CD4-positive, alpha-beta T cell (primary cell): ENCODE measurements at regions not wholly inside any gene's neighbourhood (a gene's known extent, or its start where the extent isn't known, plus 50 kb on each side); places are given as distances from the start of the nearest gene placed in this dataset.

Source experiments
- ATAC-seq: fragments of 200-7000 bp; cut with Tn5 transposase; one replicate; pipeline ENCODE4 v1.10.0; 2022; ENCODE audit warnings: mild to moderate bottlenecking; ENCODE audit not compliant: poor library complexity
- CTCF ChIA-PET: fragments of 350-600 bp; sonication (Branson Sonifier 250); formaldehyde crosslinking; loops from one replicate; lab custom pipeline; 2021; ENCODE audit warnings: antibody characterized with exemption, inconsistent platforms; lab: Charles Lee
- POLR2A ChIA-PET: fragments of 350-600 bp; sonication (Branson Sonifier 250); formaldehyde crosslinking; loops from one replicate; lab custom pipeline; 2021; ENCODE audit warnings: antibody characterized with exemption, inconsistent platforms; lab: Charles Lee
- DNase-seq, 14 experiments: peaks; one replicate each; pipeline ENCODE4 v3.0.0-alpha.2; 2013 to 2020; ENCODE audit warnings: mixed read lengths in 2 of 14
- H3K27ac ChIP-seq, 2 donors: one replicate each; pipeline versions ENCODE4 v1.5.1 to v1.7.0; 2013; ENCODE audit warnings: low read length in 2 of 2, low read depth in 1 of 2, mild to moderate bottlenecking in 1 of 2
- H3K27me3 ChIP-seq, 2 experiments: 1 replicate in 1 of 2; 2 replicates in 1 of 2; pipeline versions ENCODE4 v1.6.1 to v1.7.0; 2013; ENCODE audit warnings: low read length in 2 of 2, control low read depth in 1 of 2, mild to moderate bottlenecking in 1 of 2, moderate library complexity in 1 of 2; ENCODE audit not compliant: insufficient read depth in 2 of 2, control insufficient read depth in 1 of 2
- H3K36me3 ChIP-seq: one replicate; pipeline ENCODE4 v1.6.1; 2013; ENCODE audit warnings: low read length, control low read depth; ENCODE audit not compliant: insufficient read depth
- H3K4me1 ChIP-seq: one replicate; pipeline ENCODE4 v1.6.1; 2013; ENCODE audit warnings: low read length, control low read depth; ENCODE audit not compliant: insufficient read depth
- H3K4me3 ChIP-seq: one replicate; pipeline ENCODE4 v1.5.1; 2013; ENCODE audit warnings: mild to moderate bottlenecking, low read length, moderate library complexity
- H3K9me3 ChIP-seq, 2 experiments: 1 replicate in 1 of 2; 2 replicates in 1 of 2; pipeline versions ENCODE4 v1.6.1 to v1.7.0; 2013; ENCODE audit warnings: low read length in 2 of 2, mild to moderate bottlenecking in 2 of 2, control low read depth in 1 of 2, moderate library complexity in 1 of 2; ENCODE audit not compliant: control insufficient read depth in 1 of 2, insufficient read depth in 1 of 2
- H3K27ac Mint-ChIP-seq: one replicate; pipeline ENCODE4 v1.8.0; 2020; ENCODE audit warnings: mixed read lengths
- H3K27me3 Mint-ChIP-seq: one replicate; pipeline ENCODE4 v1.8.0; 2021; ENCODE audit warnings: mixed read lengths
- H3K36me3 Mint-ChIP-seq: one replicate; pipeline ENCODE4 v1.8.0; 2021; ENCODE audit warnings: low read depth, mixed read lengths
- H3K4me1 Mint-ChIP-seq: one replicate; pipeline ENCODE4 v1.8.0; 2021; ENCODE audit warnings: low read depth, mixed read lengths
- H3K4me3 Mint-ChIP-seq: one replicate; pipeline ENCODE4 v1.8.0; 2020; ENCODE audit warnings: mild to moderate bottlenecking, mixed read lengths
- H3K9me3 Mint-ChIP-seq: one replicate; pipeline ENCODE4 v1.8.0; 2020; ENCODE audit warnings: mixed read lengths
- CTCF ChIP-seq: fragments of 200-600 bp; IDR thresholded peaks from one replicate; pipeline ENCODE4 v1.8.0; 2022; ENCODE audit warnings: antibody characterized with exemption, mild to moderate bottlenecking
- intact Hi-C, 2 experiments: fragments of 100-400 bp; cut with DNase I in 1 of 2; cut with micrococcal nuclease in 1 of 2; formaldehyde crosslinking; loops; one replicate each; pipeline versions ENCODE4 v1.15.1 to v1.9.0; 2023 to 2025; cut with DNase I, micrococcal nuclease

- H3K4me1 Mint-ChIP-seq = no peaks in the 10 kb centered on the region
- H3K36me3 Mint-ChIP-seq = no peaks in the 10 kb centered on the region
- no peak for ATAC-seq
- no peak for DNase-seq
- no peaks in the 10 kb centered on the region for H3K36me3 ChIP-seq
- no peak overlapping the region for H3K27ac ChIP-seq
- H3K27ac Mint-ChIP-seq = no peak overlapping the region
- intact Hi-C loops = no loop called here
- ChIA-PET POLR2A (no interaction called here), CTCF (no interaction called here)
- no peaks in the 10 kb centered on the region for H3K9me3 Mint-ChIP-seq
- H3K4me3 ChIP-seq = no peak overlapping the region
- H3K4me1 ChIP-seq = no peaks in the 10 kb centered on the region
- no peak for TF ChIP-seq CTCF
- H3K27me3 Mint-ChIP-seq = peaks cover 44% of the 10 kb centered on the region
- no peak overlapping the region for H3K4me3 Mint-ChIP-seq
- H3K27me3 ChIP-seq = peaks cover 2 to 5% of the 10 kb centered on the region in 2 experiments
- no peaks in the 10 kb centered on the region for H3K9me3 ChIP-seq
Observed at GRCh38 chr10:80772596-80772995, 234.9 kb downstream of the SH2D4B start.

- Mint-ChIP-seq H3K36me3 (no peaks in the 10 kb centered on the region), H3K9me3 (no peaks in the 10 kb centered on the region), H3K4me1 (no peaks in the 10 kb centered on the region), H3K4me3 (no peak overlapping the region), H3K27ac (no peak overlapping the region), H3K27me3 (peaks cover 23% of the 10 kb centered on the region)
- intact Hi-C loops = no loop called here
- H3K4me3 ChIP-seq = no peak overlapping the region
- H3K27me3 ChIP-seq = peaks cover 0 to 2% of the 10 kb centered on the region in 2 experiments
- no peaks in the 10 kb centered on the region for H3K9me3 ChIP-seq
- H3K36me3 ChIP-seq = no peaks in the 10 kb centered on the region
- ATAC-seq (no peak), DNase-seq (no peak)
- ChIA-PET CTCF (no interaction called here), POLR2A (no interaction called here)
- no peak overlapping the region for H3K27ac ChIP-seq
- TF ChIP-seq CTCF = no peak
- no peaks in the 10 kb centered on the region for H3K4me1 ChIP-seq
Observed at GRCh38 chr10:80784695-80785094, 247.0 kb downstream of the SH2D4B start.

DNA sequence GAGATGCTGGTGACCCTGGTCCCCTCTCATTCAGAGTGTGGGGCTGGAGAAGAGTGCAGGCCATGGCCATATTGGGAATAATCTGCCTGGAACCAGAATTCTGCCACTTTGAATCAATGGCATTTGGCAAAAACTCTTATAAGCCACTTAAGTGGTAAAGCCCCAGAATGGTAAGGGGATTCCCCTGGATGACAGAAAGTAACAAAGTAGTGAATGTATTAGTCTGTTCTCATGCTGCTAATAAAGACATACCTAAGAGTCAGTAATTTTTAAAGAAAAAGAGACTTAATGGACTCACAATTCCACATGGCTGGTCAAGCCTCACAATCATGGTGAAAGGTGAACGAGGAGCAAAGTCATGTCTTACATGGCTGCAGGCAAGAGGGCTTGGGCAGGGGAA lies 248.6 kb downstream of the SH2D4B start:
- no peak overlapping the region for H3K27ac Mint-ChIP-seq
- no peaks in the 10 kb centered on the region for H3K9me3 Mint-ChIP-seq
- H3K36me3 Mint-ChIP-seq = no peaks in the 10 kb centered on the region
- no peaks in the 10 kb centered on the region for H3K4me1 Mint-ChIP-seq
- Histone ChIP-seq H3K27ac (no peak overlapping the region), H3K4me3 (no peak overlapping the region), H3K27me3 (peaks cover 0 to 2% of the 10 kb centered on the region in 2 experiments), H3K36me3 (no peaks in the 10 kb centered on the region), H3K9me3 (no peaks in the 10 kb centered on the region), H3K4me1 (no peaks in the 10 kb centered on the region)
- intact Hi-C loops = no loop called here
- DNase-seq (no peak), ATAC-seq (no peak)
- CTCF ChIA-PET = no interaction called here
- H3K4me3 Mint-ChIP-seq = no peak overlapping the region
- POLR2A ChIA-PET = no interaction called here
- no peak for TF ChIP-seq CTCF
- H3K27me3 Mint-ChIP-seq = peaks cover 23% of the 10 kb centered on the region
